DOHH2 (cell line): ENCODE measurements at regions not wholly inside any gene's neighbourhood (a gene's known extent, or its start where the extent isn't known, plus 50 kb on each side); places are given as distances from the start of the nearest gene placed in this dataset.

ENCODE experiments used
- H3F3A ChIP-seq: fragments of 200-600 bp; sonication (generic), shearing (Covaris generic); 2 replicates; pipeline ENCODE4 v1.6.0; 2016; ENCODE audit warnings: antibody characterized with exemption, mild to moderate bottlenecking; ENCODE audit not compliant: control insufficient read depth, insufficient read depth
- H3K27ac ChIP-seq: fragments of 200-600 bp; sonication (generic); 2 replicates; pipeline ENCODE4 v1.5.1; 2014; ENCODE audit warnings: low read depth, mild to moderate bottlenecking, low read length, moderate library complexity
- H3K27me3 ChIP-seq: fragments of 200-600 bp; sonication (generic); 2 replicates; pipeline ENCODE4 v1.6.1; 2014; ENCODE audit warnings: mild to moderate bottlenecking, low read length, mixed read lengths; ENCODE audit not compliant: control insufficient read depth
- H3K36me3 ChIP-seq: fragments of 200-600 bp; sonication (generic); 2 replicates; pipeline ENCODE4 v1.6.1; 2014; ENCODE audit warnings: mild to moderate bottlenecking, low read length, moderate library complexity, mixed read lengths; ENCODE audit not compliant: control insufficient read depth
- H3K4me1 ChIP-seq: fragments of 200-600 bp; sonication (generic); 2 replicates; pipeline ENCODE4 v1.6.1; 2014; ENCODE audit warnings: mild to moderate bottlenecking, low read length, mixed read lengths; ENCODE audit not compliant: control insufficient read depth
- H3K4me2 ChIP-seq: fragments of 200-600 bp; sonication (generic); 2 replicates; pipeline ENCODE4 v1.6.0; 2014; ENCODE audit warnings: mild to moderate bottlenecking, low read length, moderate library complexity
- H3K4me3 ChIP-seq: fragments of 200-600 bp; sonication (generic); 2 replicates; pipeline ENCODE4 v1.5.1; 2014; ENCODE audit warnings: mild to moderate bottlenecking, low read length, mixed read lengths
- H3K79me2 ChIP-seq: fragments of 200-600 bp; sonication (generic); 2 replicates; pipeline ENCODE4 v1.6.1; 2014; ENCODE audit warnings: mild to moderate bottlenecking, low read length, mixed read lengths; ENCODE audit not compliant: control insufficient read depth
- H3K9me2 ChIP-seq: fragments of 200-600 bp; sonication (generic); replicated peaks from 2 replicates; pipeline ENCODE4 v1.6.1; 2014; ENCODE audit warnings: mild to moderate bottlenecking, low read length, mixed read lengths; ENCODE audit not compliant: control insufficient read depth
- H3K9me3 ChIP-seq: fragments of 200-600 bp; sonication (generic); 2 replicates; pipeline ENCODE4 v1.6.1; 2014; ENCODE audit warnings: antibody characterized with exemption, low read length, mixed read lengths; ENCODE audit not compliant: control insufficient read depth, insufficient read depth
- H4K20me1 ChIP-seq: fragments of 200-600 bp; sonication (generic); 2 replicates; pipeline ENCODE4 v1.6.0; 2014; ENCODE audit warnings: low read depth, mild to moderate bottlenecking, antibody characterized with exemption, low read length, moderate library complexity; ENCODE audit not compliant: control insufficient read depth, insufficient read depth
- CTCF ChIP-seq: fragments of 200-600 bp; sonication (generic); IDR thresholded peaks from one replicate; pipeline ENCODE4 v1.5.1; 2014; ENCODE audit warnings: antibody characterized with exemption, mild to moderate bottlenecking, low read depth, low read length; ENCODE audit not compliant: poor library complexity, severe bottlenecking
- EZH2phosphoT487 ChIP-seq: fragments of 200-600 bp; sonication (generic); IDR thresholded peaks from 2 replicates; pipeline ENCODE4 v1.6.1; 2017; ENCODE audit warnings: borderline replicate concordance, mild to moderate bottlenecking, antibody characterized with exemption, low read length, moderate library complexity, mixed read lengths

GRCh38 chr15:29556380-29556779, 265.9 kb downstream of the TJP1 start:
- H3F3A ChIP-seq, result no peaks in the 10 kb centered on the region
- H3K4me3 ChIP-seq, result no peak overlapping the region
- no peaks in the 10 kb centered on the region for H3K79me2 ChIP-seq
- no peak overlapping the region for H3K4me2 ChIP-seq
- no peaks in the 10 kb centered on the region for H3K9me3 ChIP-seq
- H3K27ac ChIP-seq, result no peak overlapping the region
- no peaks in the 10 kb centered on the region for H4K20me1 ChIP-seq
- H3K9me2 ChIP-seq, result no peaks in the 10 kb centered on the region
- H3K36me3 ChIP-seq, result no peaks in the 10 kb centered on the region
- no peaks in the 10 kb centered on the region for H3K4me1 ChIP-seq
- H3K27me3 ChIP-seq, result no peaks in the 10 kb centered on the region
- TF ChIP-seq CTCF (no peak), EZH2phosphoT487 (no peak)

GRCh38 chr15:29554531-29554930, 267.7 kb downstream of the TJP1 start:
- Histone ChIP-seq H3K4me1 (no peaks in the 10 kb centered on the region), H3K27ac (no peak overlapping the region), H3K9me2 (no peaks in the 10 kb centered on the region), H3K27me3 (no peaks in the 10 kb centered on the region), H3K36me3 (no peaks in the 10 kb centered on the region), H4K20me1 (no peaks in the 10 kb centered on the region), H3K4me2 (no peak overlapping the region), H3K79me2 (no peaks in the 10 kb centered on the region), H3K4me3 (no peak overlapping the region), H3K9me3 (no peaks in the 10 kb centered on the region), H3F3A (no peaks in the 10 kb centered on the region)
- TF ChIP-seq CTCF (no peak), EZH2phosphoT487 (no peak)

GRCh38 chr15:29550834-29551465, 271.3 kb downstream of the TJP1 start:
- no peaks in the 10 kb centered on the region for H4K20me1 ChIP-seq
- no peaks in the 10 kb centered on the region for H3K79me2 ChIP-seq
- no peaks in the 10 kb centered on the region for H3K36me3 ChIP-seq
- H3F3A ChIP-seq, result no peaks in the 10 kb centered on the region
- H3K4me3 ChIP-seq, result no peak overlapping the region
- no peaks in the 10 kb centered on the region for H3K4me1 ChIP-seq
- H3K9me2 ChIP-seq, result no peaks in the 10 kb centered on the region
- TF ChIP-seq EZH2phosphoT487, result no peak
- TF ChIP-seq CTCF, result no peak
- H3K27me3 ChIP-seq, result no peaks in the 10 kb centered on the region
- no peak overlapping the region for H3K4me2 ChIP-seq
- no peaks in the 10 kb centered on the region for H3K9me3 ChIP-seq
- H3K27ac ChIP-seq, result no peak overlapping the region
